ENCODE measurements at regions not wholly inside any gene's neighbourhood (a gene's known extent, or its start where the extent isn't known, plus 50 kb on each side); places are given as distances from the start of the nearest gene placed in this dataset.

DNA sequence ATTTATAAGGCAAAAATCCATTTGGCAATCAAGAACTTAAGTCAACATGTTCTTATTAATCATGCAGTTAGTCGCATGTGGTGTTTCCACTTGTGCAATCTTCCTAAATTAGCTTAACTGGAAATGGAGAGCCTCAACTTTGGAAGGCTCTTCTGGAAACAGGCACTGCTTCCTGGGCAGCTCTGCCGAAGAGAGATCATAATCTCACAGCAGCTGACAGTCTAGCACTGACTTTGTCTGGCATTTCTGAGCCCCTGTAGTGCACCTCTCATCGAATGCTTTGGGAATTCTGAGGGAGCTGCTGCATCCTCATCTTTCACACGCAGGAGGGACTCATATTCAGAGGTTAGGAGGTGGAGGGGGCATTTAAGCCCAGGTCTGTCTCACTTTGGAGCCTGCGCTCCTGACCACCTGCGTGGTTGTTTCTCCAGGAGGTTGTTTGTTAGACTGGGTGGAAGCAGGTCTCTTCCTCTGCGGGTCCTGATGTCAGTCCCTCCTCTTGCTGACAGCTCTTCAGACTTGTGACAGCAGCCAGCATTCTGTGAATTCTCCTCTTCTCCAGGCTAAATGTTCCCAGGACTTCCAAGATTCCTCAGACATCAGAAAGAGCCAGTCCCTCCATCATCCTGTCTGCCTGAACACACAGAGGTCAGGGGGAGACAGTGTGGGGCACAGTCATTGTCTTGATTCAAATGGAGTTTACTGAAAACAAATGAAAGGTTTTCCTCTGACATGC lies 100.4 kb upstream of the GJB6 start:
- TF ChIP-seq, protein P1, sequence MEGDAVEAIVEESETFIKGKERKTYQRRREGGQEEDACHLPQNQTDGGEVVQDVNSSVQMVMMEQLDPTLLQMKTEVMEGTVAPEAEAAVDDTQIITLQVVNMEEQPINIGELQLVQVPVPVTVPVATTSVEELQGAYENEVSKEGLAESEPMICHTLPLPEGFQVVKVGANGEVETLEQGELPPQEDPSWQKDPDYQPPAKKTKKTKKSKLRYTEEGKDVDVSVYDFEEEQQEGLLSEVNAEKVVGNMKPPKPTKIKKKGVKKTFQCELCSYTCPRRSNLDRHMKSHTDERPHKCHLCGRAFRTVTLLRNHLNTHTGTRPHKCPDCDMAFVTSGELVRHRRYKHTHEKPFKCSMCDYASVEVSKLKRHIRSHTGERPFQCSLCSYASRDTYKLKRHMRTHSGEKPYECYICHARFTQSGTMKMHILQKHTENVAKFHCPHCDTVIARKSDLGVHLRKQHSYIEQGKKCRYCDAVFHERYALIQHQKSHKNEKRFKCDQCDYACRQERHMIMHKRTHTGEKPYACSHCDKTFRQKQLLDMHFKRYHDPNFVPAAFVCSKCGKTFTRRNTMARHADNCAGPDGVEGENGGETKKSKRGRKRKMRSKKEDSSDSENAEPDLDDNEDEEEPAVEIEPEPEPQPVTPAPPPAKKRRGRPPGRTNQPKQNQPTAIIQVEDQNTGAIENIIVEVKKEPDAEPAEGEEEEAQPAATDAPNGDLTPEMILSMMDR (conservative IDR thresholded peaks at IDR 0.05) = no peak
- Histone ChIP-seq H4K8ac (replicated peaks; ENCODE audit: insufficient read length, low read depth, low read length) (no peak overlapping the region), H2BK15ac (ENCODE audit: low read depth, low read length) (no peak overlapping the region), H3K4ac (ENCODE audit: low read depth, low read length) (no peak overlapping the region), H3T11ph (ENCODE audit: low read length) (no peak overlapping the region), H3K27ac (ENCODE audit: insufficient read length, low read depth, low read length) (no peak overlapping the region), H4K5ac (ENCODE audit: insufficient read length, low read depth, low read length) (no peak overlapping the region), H3K27me3 (ENCODE audit: insufficient read depth, low read length) (no peaks in the 10 kb centered on the region), H2BK20ac (ENCODE audit: low read depth, low read length, poor library complexity, severe bottlenecking) (no peak overlapping the region), H3K9me3 (ENCODE audit: control insufficient read depth, low read depth, low read length) (no peaks in the 10 kb centered on the region), H2BK12ac (ENCODE audit: insufficient read length, low read depth, low read length) (no peak overlapping the region), H2AFZ (ENCODE audit: low read length) (no peak overlapping the region), H2BK5ac (ENCODE audit: insufficient read length, low read length) (no peak overlapping the region), H3K4me2 (ENCODE audit: insufficient read depth, insufficient read length, low read length) (no peak overlapping the region), H2AK5ac (ENCODE audit: insufficient read length, low read length) (no peak overlapping the region), H4K20me1 (ENCODE audit: control insufficient read depth, insufficient read depth, insufficient read length) (no peaks in the 10 kb centered on the region), H3K4me1 (ENCODE audit: insufficient read depth, low read length) (peaks cover 3% of the 10 kb centered on the region; the same call in 1 of the 2 replicates), H3K9ac (ENCODE audit: extremely low read depth, insufficient read length, low read length) (no peak overlapping the region), H3K23ac (ENCODE audit: insufficient read length, low read depth, low read length) (no peak overlapping the region), H3K79me1 (ENCODE audit: insufficient read depth, low read depth, low read length, poor library complexity, severe bottlenecking) (no peaks in the 10 kb centered on the region), H4K91ac (ENCODE audit: insufficient read length, low read depth, low read length) (no peak overlapping the region), H2BK120ac (ENCODE audit: low read depth, low read length, poor library complexity, severe bottlenecking) (no peak overlapping the region), H3K23me2 (ENCODE audit: insufficient read length, low read depth, low read length, poor library complexity, severe bottlenecking) (no peaks in the 10 kb centered on the region), H3K79me2 (ENCODE audit: insufficient read depth, low read length) (no peaks in the 10 kb centered on the region), H3K56ac (ENCODE audit: insufficient read length, low read depth, low read length) (no peak overlapping the region), H3K14ac (ENCODE audit: insufficient read depth, low read length) (no peak overlapping the region), H3K18ac (ENCODE audit: insufficient read length, low read depth, low read length) (no peak overlapping the region)
- peaks cover 0 to 2% (median 0%) of the 10 kb centered on the region in 3 experiments; a peak in 1 of 7 replicates for H3K36me3 Mint-ChIP-seq (ENCODE audit: insufficient read depth in 1 of 3, low read depth in 3 of 3)
- H3K4me1 Mint-ChIP-seq = peaks cover 21 to 27% of the 10 kb centered on the region in 2 experiments
- no CpG with 5 or more reads among the region's 7 CpGs for WGBS (ENCODE audit: extremely low coverage, insufficient read length, low lambda C conversion rate)
- no peak for DNase-seq
- H3K4me3 Mint-ChIP-seq = no peak overlapping the region
- H3K27ac Mint-ChIP-seq = no peak overlapping the region; a peak in 2 of 7 replicates
- peaks cover 0 to 1% of the 10 kb centered on the region in 2 experiments; a peak in 1 of 5 replicates for H3K9me3 Mint-ChIP-seq
- peaks cover 9% of the 10 kb centered on the region for H3K27me3 Mint-ChIP-seq (ENCODE audit: low read depth)
